ENCODE measurements at regions not wholly inside any gene's neighbourhood (a gene's known extent, or its start where the extent isn't known, plus 50 kb on each side); places are given as distances from the start of the nearest gene placed in this dataset.

- TF ChIP-seq CTCF (conservative IDR thresholded peaks at IDR 0.05; ENCODE audit: low read length) (no peak), EZH2phosphoT487 (IDR thresholded peaks at IDR 0.05; ENCODE audit: borderline replicate concordance) (no peak)
Observed at GRCh38 chr2:56707218-56707617, 523.4 kb downstream of the CCDC85A start.
